Bronchial epithelial cell (primary cell): ENCODE measurements at regions not wholly inside any gene's neighbourhood (a gene's known extent, or its start where the extent isn't known, plus 50 kb on each side); places are given as distances from the start of the nearest gene placed in this dataset.
A peak's percentile ranks its signal among the peaks of the same experiment; 100 is the strongest.

Experiments used
- DNase-seq: peaks from one replicate; pipeline ENCODE4 v3.0.0-alpha.2; 2010; ENCODE audit warnings: low read depth
- FAIRE-seq: peaks from 2 replicates; lab custom pipeline; 2011; peaks lifted over from hg19 to GRCh38; lab: Jason Lieb, UNC
- H3K27me3 ChIP-seq: 2 replicates; pipeline ENCODE4 v1.5.1; 2011; ENCODE audit warnings: low read length; ENCODE audit not compliant: control insufficient read depth, insufficient read depth
- H3K36me3 ChIP-seq: 2 replicates; pipeline ENCODE4 v1.5.1; 2011; ENCODE audit warnings: low read length; ENCODE audit not compliant: control insufficient read depth, insufficient read depth
- H3K4me3 ChIP-seq: 2 replicates; pipeline ENCODE4 v1.5.1; 2011; ENCODE audit warnings: mild to moderate bottlenecking, low read depth, low read length, control low read depth
- CTCF ChIP-seq: IDR thresholded peaks from 2 replicates; pipeline ENCODE4 v1.5.1; 2011; ENCODE audit warnings: mild to moderate bottlenecking, moderate library complexity, low read length, control low read depth, inconsistent platforms; ENCODE audit not compliant: insufficient read depth, severe bottlenecking

GRCh38 chr10:71090330-71090729 is 122.0 kb upstream of the UNC5B start:
- no peak for DNase-seq
- no peak for TF ChIP-seq CTCF
- no peaks in the 10 kb centered on the region for H3K36me3 ChIP-seq
- FAIRE-seq: no peak
- no peak overlapping the region for H3K4me3 ChIP-seq
- H3K27me3 ChIP-seq: no peaks in the 10 kb centered on the region

- no peak for TF ChIP-seq CTCF
- no peaks in the 10 kb centered on the region for H3K27me3 ChIP-seq
- DNase-seq (no peak), FAIRE-seq (peak; percentile 68)
- no peak overlapping the region for H3K4me3 ChIP-seq
- no peaks in the 10 kb centered on the region for H3K36me3 ChIP-seq
Observed at GRCh38 chr10:71090801-71091200, 121.6 kb upstream of the UNC5B start.

- FAIRE-seq (no peak), DNase-seq (no peak)
- TF ChIP-seq CTCF: no peak
- H3K4me3 ChIP-seq: no peak overlapping the region
- no peaks in the 10 kb centered on the region for H3K36me3 ChIP-seq
- no peaks in the 10 kb centered on the region for H3K27me3 ChIP-seq
Observed at GRCh38 chr10:71092812-71093401, 119.5 kb upstream of the UNC5B start.

GRCh38 chr10:71093531-71093930 is 118.8 kb upstream of the UNC5B start:
- H3K36me3 ChIP-seq: no peaks in the 10 kb centered on the region
- no peak for TF ChIP-seq CTCF
- no peak overlapping the region for H3K4me3 ChIP-seq
- H3K27me3 ChIP-seq: no peaks in the 10 kb centered on the region
- DNase-seq (no peak), FAIRE-seq (peak; percentile 23)

GRCh38 chr10:71094712-71095390 is 117.5 kb upstream of the UNC5B start:
- DNase-seq: peak; percentile 89
- Histone ChIP-seq H3K36me3 (no peaks in the 10 kb centered on the region), H3K27me3 (no peaks in the 10 kb centered on the region), H3K4me3 (no peak overlapping the region)
- peak; percentile 23 for FAIRE-seq
- TF ChIP-seq CTCF: no peak
